ENCODE measurements at regions not wholly inside any gene's neighbourhood (a gene's known extent, or its start where the extent isn't known, plus 50 kb on each side); places are given as distances from the start of the nearest gene placed in this dataset.

- TF ChIP-seq CTCF (tag by site-specific recombination; IDR thresholded peaks at IDR 0.05): no peak
- no peak for TF ChIP-seq ZNF501 (tag by site-specific recombination; IDR thresholded peaks at IDR 0.05)
- TF ChIP-seq FEZF1 (tag by site-specific recombination; IDR thresholded peaks at IDR 0.05): no peak
- no peak for TF ChIP-seq ZNF510 (tag by site-specific recombination; IDR thresholded peaks at IDR 0.05; ENCODE audit: insufficient replicate concordance)
- TF ChIP-seq ZNF274 (IDR thresholded peaks at IDR 0.05; ENCODE audit: low read length): no peak
- TF ChIP-seq ZNF274 (tag by site-specific recombination; IDR thresholded peaks at IDR 0.05; ENCODE audit: borderline replicate concordance): no peak
- TF ChIP-seq ZNF140 (tag by site-specific recombination; IDR thresholded peaks at IDR 0.05): no peak
- TF ChIP-seq, protein P1, sequence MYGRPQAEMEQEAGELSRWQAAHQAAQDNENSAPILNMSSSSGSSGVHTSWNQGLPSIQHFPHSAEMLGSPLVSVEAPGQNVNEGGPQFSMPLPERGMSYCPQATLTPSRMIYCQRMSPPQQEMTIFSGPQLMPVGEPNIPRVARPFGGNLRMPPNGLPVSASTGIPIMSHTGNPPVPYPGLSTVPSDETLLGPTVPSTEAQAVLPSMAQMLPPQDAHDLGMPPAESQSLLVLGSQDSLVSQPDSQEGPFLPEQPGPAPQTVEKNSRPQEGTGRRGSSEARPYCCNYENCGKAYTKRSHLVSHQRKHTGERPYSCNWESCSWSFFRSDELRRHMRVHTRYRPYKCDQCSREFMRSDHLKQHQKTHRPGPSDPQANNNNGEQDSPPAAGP (tag by site-specific recombination; IDR thresholded peaks at IDR 0.05): no peak
- no peak for TF ChIP-seq ZNF311 (tag by site-specific recombination; IDR thresholded peaks at IDR 0.05; ENCODE audit: borderline replicate concordance)
- TF ChIP-seq ZNF24 (tag by site-specific recombination; IDR thresholded peaks at IDR 0.05): no peak
- TF ChIP-seq ZNF561 (tag by site-specific recombination; IDR thresholded peaks at IDR 0.05; ENCODE audit: borderline replicate concordance): no peak
- TF ChIP-seq, protein P2, sequence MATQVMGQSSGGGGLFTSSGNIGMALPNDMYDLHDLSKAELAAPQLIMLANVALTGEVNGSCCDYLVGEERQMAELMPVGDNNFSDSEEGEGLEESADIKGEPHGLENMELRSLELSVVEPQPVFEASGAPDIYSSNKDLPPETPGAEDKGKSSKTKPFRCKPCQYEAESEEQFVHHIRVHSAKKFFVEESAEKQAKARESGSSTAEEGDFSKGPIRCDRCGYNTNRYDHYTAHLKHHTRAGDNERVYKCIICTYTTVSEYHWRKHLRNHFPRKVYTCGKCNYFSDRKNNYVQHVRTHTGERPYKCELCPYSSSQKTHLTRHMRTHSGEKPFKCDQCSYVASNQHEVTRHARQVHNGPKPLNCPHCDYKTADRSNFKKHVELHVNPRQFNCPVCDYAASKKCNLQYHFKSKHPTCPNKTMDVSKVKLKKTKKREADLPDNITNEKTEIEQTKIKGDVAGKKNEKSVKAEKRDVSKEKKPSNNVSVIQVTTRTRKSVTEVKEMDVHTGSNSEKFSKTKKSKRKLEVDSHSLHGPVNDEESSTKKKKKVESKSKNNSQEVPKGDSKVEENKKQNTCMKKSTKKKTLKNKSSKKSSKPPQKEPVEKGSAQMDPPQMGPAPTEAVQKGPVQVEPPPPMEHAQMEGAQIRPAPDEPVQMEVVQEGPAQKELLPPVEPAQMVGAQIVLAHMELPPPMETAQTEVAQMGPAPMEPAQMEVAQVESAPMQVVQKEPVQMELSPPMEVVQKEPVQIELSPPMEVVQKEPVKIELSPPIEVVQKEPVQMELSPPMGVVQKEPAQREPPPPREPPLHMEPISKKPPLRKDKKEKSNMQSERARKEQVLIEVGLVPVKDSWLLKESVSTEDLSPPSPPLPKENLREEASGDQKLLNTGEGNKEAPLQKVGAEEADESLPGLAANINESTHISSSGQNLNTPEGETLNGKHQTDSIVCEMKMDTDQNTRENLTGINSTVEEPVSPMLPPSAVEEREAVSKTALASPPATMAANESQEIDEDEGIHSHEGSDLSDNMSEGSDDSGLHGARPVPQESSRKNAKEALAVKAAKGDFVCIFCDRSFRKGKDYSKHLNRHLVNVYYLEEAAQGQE (tag by site-specific recombination; IDR thresholded peaks at IDR 0.05): no peak
- TF ChIP-seq ZSCAN5A (tag by site-specific recombination; IDR thresholded peaks at IDR 0.05): no peak
- no peak for TF ChIP-seq ZNF596 (tag by site-specific recombination; IDR thresholded peaks at IDR 0.05)
These were observed 453.9 kb downstream of the NFIB start for GRCh38 chr9:13860019-13860418.

Measured in HEK293 (cell line).